Heart left ventricle (tissue), 16 donors: ENCODE measurements at regions not wholly inside any gene's neighbourhood (a gene's known extent, or its start where the extent isn't known, plus 50 kb on each side); places are given as distances from the start of the nearest gene placed in this dataset.

Source experiments
- ATAC-seq, 4 donors: fragments of 200-7000 bp; cut with Tn5 transposase; one replicate each; pipeline ENCODE4 v1.9.1; 2020 to 2022; ENCODE audit warnings: moderate library complexity in 4 of 4, mild to moderate bottlenecking in 3 of 4, moderate number of reproducible peaks in 1 of 4
- DNase-seq, 5 donors: peaks; one replicate each; pipeline ENCODE4 v3.0.0-alpha.2; 2020
- H3K27ac ChIP-seq, 12 donors: fragments of 200-600 bp; sonication (generic) in 4 of 12; one replicate each; pipeline versions ENCODE4 v1.5.0 to v1.8.0; 2016 to 2022; ENCODE audit warnings: mild to moderate bottlenecking in 2 of 12
- H3K27me3 ChIP-seq, 9 donors: fragments of 200-600 bp; sonication (generic) in 2 of 9; one replicate each; pipeline versions ENCODE4 v1.5.1 to v1.8.0; 2016 to 2022; ENCODE audit warnings: mild to moderate bottlenecking in 3 of 9
- H3K36me3 ChIP-seq, 9 donors: fragments of 200-600 bp; sonication (generic) in 2 of 9; one replicate each; pipeline versions ENCODE4 v1.5.0 to v1.8.0; 2018 to 2022; ENCODE audit warnings: mild to moderate bottlenecking in 2 of 9
- H3K4me1 ChIP-seq, 12 donors: fragments of 200-600 bp; sonication (generic) in 4 of 12; one replicate each; pipeline versions ENCODE4 v1.5.0 to v1.8.0; 2016 to 2022; ENCODE audit warnings: mild to moderate bottlenecking in 3 of 12
- H3K4me3 ChIP-seq, 12 donors: fragments of 200-600 bp; sonication (generic) in 4 of 12; one replicate each; pipeline versions ENCODE4 v1.5.0 to v1.8.0; 2017 to 2022; ENCODE audit warnings: mild to moderate bottlenecking in 9 of 12, moderate library complexity in 4 of 12
- H3K9me3 ChIP-seq, 12 donors: fragments of 200-600 bp; sonication (generic) in 4 of 12; one replicate each; pipeline versions ENCODE4 v1.5.0 to v1.8.0; 2016 to 2022; ENCODE audit warnings: mild to moderate bottlenecking in 1 of 12
- CTCF ChIP-seq, 12 donors: fragments of 200-600 bp; sonication (generic) in 4 of 12; IDR thresholded peaks; one replicate each; pipeline versions ENCODE4 v1.5.0 to v1.8.0; 2018 to 2022; ENCODE audit warnings: antibody characterized with exemption in 12 of 12, mild to moderate bottlenecking in 5 of 12
- POLR2A ChIP-seq, 2 donors: fragments of 450-650 bp; IDR thresholded peaks; one replicate each; pipeline ENCODE4 v1.6.1; 2017; ENCODE audit warnings: antibody characterized with exemption in 2 of 2, mild to moderate bottlenecking in 2 of 2, moderate library complexity in 2 of 2
- WGBS, 4 donors: extraction: QIAGEN DNeasy Blood & Tissue Kit in 2 of 4; methylation state at CpG; one replicate each; pipeline versions ENCODE4 v1.1.5 to v1.1.7; 2013 to 2018; 5-methylcytosine and 5-hydroxymethylcytosine counted together
- intact Hi-C, 10 donors: fragments of 100-400 bp; cut with DNase I; formaldehyde crosslinking; loops; one replicate each; pipeline versions ENCODE4 v1.11.1 to v1.14.2; 2022
- donor health status: ischemic (EF 13 %, LVEDD 7.1; RV severe dilation, severe dysfunction).
- donor health status: healthy with polysubstance abuse.
- donor health status: DM: no; HTN: yes; CAD: no.
- donor health status: DM: no; HTN: no; CAD: no.
- donor health status: ischemic (EF 25% LVEDD 6.9; RV normal size, moderate dysfunction).
- donor health status: ischemic (EF 25% LVEDD 5.7; RV mildly dilated, moderate dysfunction).
- donor health status: healthy.
- donor health status: DM: yes; HTN: yes; CAD: no.
- donor health status: ischemic (EF 35%, LVEDD 5.7; RV mildly dilated, moderate dysfunction).
- donor health status: nonischemic (EF 11% LVEDD 7.7; RV severe dilation, severe dysfunction).
- donor health status: DM: yes; HTN: yes; CAD: no.
- donor health status: PGD.
- donor health status: ischemic (EF 29% LVEDD 5.4; RV normal size, mild dysfunction).
- donor health status: nonischemic (EF 23%, LVEDD 6.1; RV moderate dilation, normal function).

- Histone ChIP-seq H3K27me3 (peaks cover 3 to 79% (median 31%) of the 10 kb centered on the region in 9 donors), H3K4me3 (no peak overlapping the region), H3K9me3 (no peaks in the 10 kb centered on the region), H3K36me3 (no peaks in the 10 kb centered on the region), H3K4me1 (peaks cover 0 to 11% (median 0%) of the 10 kb centered on the region in 12 donors), H3K27ac (no peak overlapping the region)
- ATAC-seq (no peak), DNase-seq (no peak)
- TF ChIP-seq CTCF (IDR thresholded peaks at IDR 0.05): no peak
- no peak for TF ChIP-seq POLR2A (IDR thresholded peaks at IDR 0.05)
- 51 to 53% (median 53%) methylated on average over 7 of the region's 7 CpGs for WGBS, 4 donors
- intact Hi-C loops: loop anchor here in 2 of 10 donors (10.0 kb wide), 2 partner anchors 630 to 640 kb away; no protein-coding TSS in a partner anchor
These were observed 717.0 kb upstream of the WWC1 start for GRCh38 chr5:167574464-167574863.

GRCh38 chr5:167575330-167575729 lies 716.1 kb upstream of the WWC1 start:
- peaks cover 3 to 71% (median 31%) of the 10 kb centered on the region in 9 donors for H3K27me3 ChIP-seq
- H3K4me1 ChIP-seq: peaks cover 0 to 11% (median 0%) of the 10 kb centered on the region in 12 donors
- H3K4me3 ChIP-seq: no peak overlapping the region
- intact Hi-C loops: loop anchor here in 2 of 10 donors (10.0 kb wide), 2 partner anchors 629 to 639 kb away; no protein-coding TSS in a partner anchor
- DNase-seq (no peak), ATAC-seq (no peak)
- no peaks in the 10 kb centered on the region for H3K36me3 ChIP-seq
- H3K9me3 ChIP-seq: no peaks in the 10 kb centered on the region
- TF ChIP-seq CTCF (IDR thresholded peaks at IDR 0.05) (no peak), POLR2A (IDR thresholded peaks at IDR 0.05) (no peak)
- H3K27ac ChIP-seq: no peak overlapping the region
- WGBS, 4 donors: 65 to 84% (median 83%) methylated on average over 5 of the region's 5 CpGs

- Histone ChIP-seq H3K27ac (no peak overlapping the region), H3K4me1 (peaks cover 0 to 11% (median 0%) of the 10 kb centered on the region in 12 donors), H3K4me3 (no peak overlapping the region), H3K36me3 (no peaks in the 10 kb centered on the region), H3K9me3 (no peaks in the 10 kb centered on the region), H3K27me3 (peaks cover 3 to 76% (median 31%) of the 10 kb centered on the region in 9 donors)
- WGBS, 4 donors: 85 to 94% (median 88%) methylated on average over 2 of the region's 2 CpGs
- no peak for DNase-seq
- intact Hi-C loops: loop anchor here in 2 of 10 donors (10.0 kb wide), 2 partner anchors 629 to 639 kb away; no protein-coding TSS in a partner anchor
- TF ChIP-seq POLR2A (IDR thresholded peaks at IDR 0.05): no peak
- TF ChIP-seq CTCF (IDR thresholded peaks at IDR 0.05): no peak
- no peak for ATAC-seq
These were observed 715.3 kb upstream of the WWC1 start for GRCh38 chr5:167576126-167576525.

GRCh38 chr5:167576897-167577296 lies 714.5 kb upstream of the WWC1 start:
- TF ChIP-seq CTCF (IDR thresholded peaks at IDR 0.05): no peak
- no peak for TF ChIP-seq POLR2A (IDR thresholded peaks at IDR 0.05)
- Histone ChIP-seq H3K27ac (no peak overlapping the region), H3K4me3 (no peak overlapping the region), H3K9me3 (no peaks in the 10 kb centered on the region), H3K4me1 (peaks cover 0 to 11% (median 0%) of the 10 kb centered on the region in 12 donors), H3K27me3 (peaks cover 3 to 74% (median 30%) of the 10 kb centered on the region in 9 donors), H3K36me3 (no peaks in the 10 kb centered on the region)
- intact Hi-C loops: loop anchor here in 2 of 10 donors (10.0 kb wide), 2 partner anchors 628 to 638 kb away; no protein-coding TSS in a partner anchor
- ATAC-seq: no peak
- no peak for DNase-seq
- 19 to 25% (median 21%) methylated on average over 4 of the region's 4 CpGs for WGBS, 4 donors
